GM12878 (cell line): ENCODE measurements at regions not wholly inside any gene's neighbourhood (a gene's known extent, or its start where the extent isn't known, plus 50 kb on each side); places are given as distances from the start of the nearest gene placed in this dataset.

Source experiments
- ATAC-seq: fragments of 200-7000 bp; cut with Tn5 transposase; 3 replicates; pipeline ENCODE4 v1.9.1; 2020; ENCODE audit warnings: mild to moderate bottlenecking, moderate library complexity
- BruUV-seq: library from RNA; stranded (reverse); fragments of 400-500 nt; replicated peaks from 2 replicates; lab custom pipeline; 2021; lab: Mats Ljungman, UMichigan
- CTCF ChIA-PET: fragments of 300-600 bp; sonication (Branson Sonifier 250); formaldehyde crosslinking; extraction: SDS; loops from one replicate; lab custom pipeline; 2021; ENCODE audit warnings: inconsistent platforms; lab: Yijun Ruan, JAX
- POLR2A ChIA-PET: fragments of 350-600 bp; formaldehyde crosslinking; extraction: SDS; loops from one replicate; lab custom pipeline; 2021; ENCODE audit warnings: inconsistent platforms; lab: Charles Lee
- RAD21 ChIA-PET: fragments of 300-600 bp; sonication (Branson Sonifier 250); formaldehyde crosslinking; loops from one replicate; lab custom pipeline; 2023; ENCODE audit warnings: antibody characterized with exemption; ENCODE audit not compliant: unreplicated experiment; lab: Charles Lee
- SMC1A ChIA-PET: fragments of 300-600 bp; sonication (Branson Sonifier 250); formaldehyde crosslinking; loops from one replicate; lab custom pipeline; 2023; ENCODE audit not compliant: unreplicated experiment, uncharacterized antibody; lab: Charles Lee
- DNase-seq: peaks from one replicate; pipeline ENCODE4 v3.0.0-alpha.2; 2011; ENCODE audit warnings: low read depth, low spot score
- FAIRE-seq: peaks from 3 replicates; lab custom pipeline; 2011; peaks lifted over from hg19 to GRCh38; lab: Jason Lieb, UNC
- H2AFZ ChIP-seq: 2 replicates; pipeline ENCODE4 v1.6.0; 2011; ENCODE audit warnings: low read depth, low read length, control low read depth; ENCODE audit not compliant: control insufficient read depth
- H3K27ac ChIP-seq: 2 replicates; pipeline ENCODE4 v1.5.1; 2011; ENCODE audit warnings: control low read depth; ENCODE audit not compliant: control insufficient read depth, insufficient read depth
- H3K27me3 ChIP-seq, 2 experiments: replicated peaks in 1 of 2; 2 replicates each; pipeline versions ENCODE4 v1.6.0 to v1.6.1; 2011; ENCODE audit warnings: low read length in 1 of 2; ENCODE audit not compliant: control insufficient read depth in 2 of 2, insufficient read depth in 2 of 2
- H3K36me3 ChIP-seq, 2 experiments: 2 replicates each; pipeline ENCODE4 v1.5.1; 2011; ENCODE audit warnings: low read length in 1 of 2; ENCODE audit not compliant: control insufficient read depth in 2 of 2, insufficient read depth in 2 of 2
- H3K4me1 ChIP-seq: 2 replicates; pipeline ENCODE4 v1.6.1; 2011; ENCODE audit warnings: mild to moderate bottlenecking, low read length, moderate library complexity, mixed read lengths; ENCODE audit not compliant: control insufficient read depth, insufficient read depth
- H3K4me2 ChIP-seq: 2 replicates; pipeline ENCODE4 v1.6.0; 2011; ENCODE audit warnings: control low read depth; ENCODE audit not compliant: control insufficient read depth, insufficient read depth
- H3K4me3 ChIP-seq: fragments of 200-600 bp; sonication (generic); 2 replicates; pipeline ENCODE4 v1.5.1; 2016
- H3K79me2 ChIP-seq: 2 replicates; pipeline ENCODE4 v1.6.0; 2011; ENCODE audit warnings: low read length; ENCODE audit not compliant: control insufficient read depth, insufficient read depth
- H3K9ac ChIP-seq: 2 replicates; pipeline ENCODE4 v1.8.0; 2011; ENCODE audit warnings: low read length, control low read depth, mixed read lengths; ENCODE audit not compliant: control insufficient read depth, insufficient read depth
- H3K9me3 ChIP-seq: replicated peaks from 3 replicates; pipeline ENCODE4 v1.5.1; 2011; ENCODE audit warnings: mild to moderate bottlenecking, low read length; ENCODE audit not compliant: control insufficient read depth, insufficient read depth
- H4K20me1 ChIP-seq: 2 replicates; pipeline ENCODE4 v1.6.0; 2011; ENCODE audit not compliant: control insufficient read depth, insufficient read depth
- BCL3 ChIP-seq: IDR thresholded peaks from 2 replicates; pipeline ENCODE4 v1.6.1; 2011; ENCODE audit warnings: borderline replicate concordance, low read depth, mild to moderate bottlenecking, moderate library complexity, low read length; ENCODE audit not compliant: insufficient read depth, poor library complexity, severe bottlenecking
- BMI1 ChIP-seq: fragments of 450-650 bp; IDR thresholded peaks from 2 replicates; pipeline ENCODE4 v1.6.1; 2016; ENCODE audit warnings: mild to moderate bottlenecking, moderate library complexity, borderline replicate concordance
- CHD4 ChIP-seq: fragments of 200-600 bp; sonication (generic); IDR thresholded peaks from 2 replicates; pipeline ENCODE4 v1.6.1; 2016; ENCODE audit warnings: mild to moderate bottlenecking
- CREB1 ChIP-seq: IDR thresholded peaks from 2 replicates; pipeline ENCODE4 v1.6.1; 2012; ENCODE audit warnings: low read depth, mild to moderate bottlenecking, inconsistent platforms
- EED ChIP-seq: sonication (generic); IDR thresholded peaks from 2 replicates; pipeline ENCODE4 v1.6.1; 2016; ENCODE audit warnings: antibody characterized with exemption, low read depth
- MTA2 ChIP-seq: fragments of 450-650 bp; IDR thresholded peaks from 2 replicates; pipeline ENCODE4 v1.6.1; 2016; ENCODE audit warnings: low read depth, mild to moderate bottlenecking, moderate library complexity
- NFYA ChIP-seq: IDR thresholded peaks from 2 replicates; pipeline ENCODE4 v1.6.1; 2011; ENCODE audit warnings: low read depth, mild to moderate bottlenecking, low read length, improper control_type of control experiment, borderline replicate concordance
- TCF3 ChIP-seq: IDR thresholded peaks from 2 replicates; pipeline ENCODE4 v1.6.1; 2012; ENCODE audit warnings: low read depth, mild to moderate bottlenecking, low read length, borderline replicate concordance; ENCODE audit not compliant: insufficient read depth
- WGBS: methylation state at CpG from one replicate; pipeline ENCODE4 v1.1.6; 2016; ENCODE audit warnings: low lambda C conversion rate; ENCODE audit not compliant: insufficient replicate concordance, insufficient coverage; ENCODE audit errors: missing lambda C conversion rate; 5-methylcytosine and 5-hydroxymethylcytosine counted together
- in situ Hi-C: fragments of 300-500 bp; cut with MboI; formaldehyde crosslinking; loops from 9 replicates; pipeline ENCODE4 v1.14.3; 2018; ENCODE audit warnings: mixed read lengths
- intact Hi-C: fragments of 100-400 bp; cut with micrococcal nuclease; formaldehyde crosslinking; loops from one replicate; pipeline ENCODE4 v1.14.2; 2022; ENCODE audit not compliant: unreplicated experiment

DNA sequence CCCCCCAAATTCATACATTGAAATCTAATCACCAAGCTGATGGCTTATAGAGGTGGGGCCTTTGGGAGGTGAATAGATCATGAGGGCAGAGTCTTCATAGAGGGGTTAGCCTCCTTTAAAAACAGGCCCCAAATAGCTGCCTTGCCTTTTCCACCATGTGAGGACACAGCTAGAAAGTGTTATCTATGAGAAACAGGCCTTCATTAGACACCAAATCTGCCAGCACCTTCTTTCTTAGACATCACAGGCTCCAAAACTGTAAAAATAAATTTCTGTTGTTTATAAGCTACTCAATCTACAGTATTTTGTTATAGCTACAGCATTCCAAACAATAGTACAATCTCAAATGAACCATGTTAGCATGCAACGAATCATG is 459.3 kb upstream of the GCFC2 start:
- POLR2A ChIA-PET: no interaction called here
- TF ChIP-seq EED (no peak), BCL3 (no peak), TCF3 (no peak), MTA2 (no peak), BMI1 (no peak), NFYA (no peak), CREB1 (no peak), CHD4 (no peak)
- TF ChIP-seq, all 136 proteins: peak for 0
- ChIA-PET SMC1A (no interaction called here), RAD21 (no interaction called here), CTCF (no interaction called here)
- in situ Hi-C loops (no loop called here), intact Hi-C loops (no loop called here)
- Histone ChIP-seq H3K9ac (no peak overlapping the region), H3K27ac (no peak overlapping the region), H3K4me3 (no peak overlapping the region), H3K4me2 (no peak overlapping the region), H3K4me1 (no peaks in the 10 kb centered on the region), H4K20me1 (no peaks in the 10 kb centered on the region), H3K79me2 (no peaks in the 10 kb centered on the region), H3K27me3 (no peaks in the 10 kb centered on the region), H3K36me3 (no peaks in the 10 kb centered on the region), H2AFZ (no peak overlapping the region), H3K9me3 (no peaks in the 10 kb centered on the region)
- ATAC-seq (no peak), DNase-seq (no peak), FAIRE-seq (no peak)
- no TSS peak for BruUV-seq
- 4% methylated on average over 1 of the region's 1 CpG for WGBS
